GM12878 (cell line): ENCODE measurements at regions not wholly inside any gene's neighbourhood (a gene's known extent, or its start where the extent isn't known, plus 50 kb on each side); places are given as distances from the start of the nearest gene placed in this dataset.

ENCODE experiments used
- ATAC-seq: fragments of 200-7000 bp; cut with Tn5 transposase; 3 replicates; pipeline ENCODE4 v1.9.1; 2020; ENCODE audit warnings: mild to moderate bottlenecking, moderate library complexity
- BruUV-seq: library from RNA; stranded (reverse); fragments of 400-500 nt; replicated peaks from 2 replicates; lab custom pipeline; 2021; lab: Mats Ljungman, UMichigan
- CTCF ChIA-PET: fragments of 300-600 bp; sonication (Branson Sonifier 250); formaldehyde crosslinking; extraction: SDS; loops from one replicate; lab custom pipeline; 2021; ENCODE audit warnings: inconsistent platforms; lab: Yijun Ruan, JAX
- POLR2A ChIA-PET: fragments of 350-600 bp; formaldehyde crosslinking; extraction: SDS; loops from one replicate; lab custom pipeline; 2021; ENCODE audit warnings: inconsistent platforms; lab: Charles Lee
- RAD21 ChIA-PET: fragments of 300-600 bp; sonication (Branson Sonifier 250); formaldehyde crosslinking; loops from one replicate; lab custom pipeline; 2023; ENCODE audit warnings: antibody characterized with exemption; ENCODE audit not compliant: unreplicated experiment; lab: Charles Lee
- SMC1A ChIA-PET: fragments of 300-600 bp; sonication (Branson Sonifier 250); formaldehyde crosslinking; loops from one replicate; lab custom pipeline; 2023; ENCODE audit not compliant: unreplicated experiment, uncharacterized antibody; lab: Charles Lee
- DNase-seq: peaks from one replicate; pipeline ENCODE4 v3.0.0-alpha.2; 2011; ENCODE audit warnings: low read depth, low spot score
- FAIRE-seq: peaks from 3 replicates; lab custom pipeline; 2011; peaks lifted over from hg19 to GRCh38; lab: Jason Lieb, UNC
- H2AFZ ChIP-seq: 2 replicates; pipeline ENCODE4 v1.6.0; 2011; ENCODE audit warnings: low read depth, low read length, control low read depth; ENCODE audit not compliant: control insufficient read depth
- H3K27ac ChIP-seq: 2 replicates; pipeline ENCODE4 v1.5.1; 2011; ENCODE audit warnings: control low read depth; ENCODE audit not compliant: control insufficient read depth, insufficient read depth
- H3K27me3 ChIP-seq, 2 experiments: replicated peaks in 1 of 2; 2 replicates each; pipeline versions ENCODE4 v1.6.0 to v1.6.1; 2011; ENCODE audit warnings: low read length in 1 of 2; ENCODE audit not compliant: control insufficient read depth in 2 of 2, insufficient read depth in 2 of 2
- H3K36me3 ChIP-seq, 2 experiments: 2 replicates each; pipeline ENCODE4 v1.5.1; 2011; ENCODE audit warnings: low read length in 1 of 2; ENCODE audit not compliant: control insufficient read depth in 2 of 2, insufficient read depth in 2 of 2
- H3K4me1 ChIP-seq: 2 replicates; pipeline ENCODE4 v1.6.1; 2011; ENCODE audit warnings: mild to moderate bottlenecking, low read length, moderate library complexity, mixed read lengths; ENCODE audit not compliant: control insufficient read depth, insufficient read depth
- H3K4me2 ChIP-seq: 2 replicates; pipeline ENCODE4 v1.6.0; 2011; ENCODE audit warnings: control low read depth; ENCODE audit not compliant: control insufficient read depth, insufficient read depth
- H3K4me3 ChIP-seq: fragments of 200-600 bp; sonication (generic); 2 replicates; pipeline ENCODE4 v1.5.1; 2016
- H3K79me2 ChIP-seq: 2 replicates; pipeline ENCODE4 v1.6.0; 2011; ENCODE audit warnings: low read length; ENCODE audit not compliant: control insufficient read depth, insufficient read depth
- H3K9ac ChIP-seq: 2 replicates; pipeline ENCODE4 v1.8.0; 2011; ENCODE audit warnings: low read length, control low read depth, mixed read lengths; ENCODE audit not compliant: control insufficient read depth, insufficient read depth
- H3K9me3 ChIP-seq: replicated peaks from 3 replicates; pipeline ENCODE4 v1.5.1; 2011; ENCODE audit warnings: mild to moderate bottlenecking, low read length; ENCODE audit not compliant: control insufficient read depth, insufficient read depth
- H4K20me1 ChIP-seq: 2 replicates; pipeline ENCODE4 v1.6.0; 2011; ENCODE audit not compliant: control insufficient read depth, insufficient read depth
- ESRRA ChIP-seq: IDR thresholded peaks from 2 replicates; pipeline ENCODE4 v1.6.1; 2012; ENCODE audit warnings: mild to moderate bottlenecking, low read length, improper control_type of control experiment
- ETV6 ChIP-seq, 2 experiments: fragments of 450-650 bp in 1 of 2; IDR thresholded peaks in 1 of 2; conservative IDR thresholded peaks in 1 of 2; 2 replicates each; pipeline ENCODE4 v1.6.1; 2014; ENCODE audit warnings: antibody characterized with exemption in 1 of 2, borderline replicate concordance in 1 of 2, low read depth in 1 of 2, mild to moderate bottlenecking in 1 of 2, moderate library complexity in 1 of 2
- JUNB ChIP-seq: IDR thresholded peaks from 2 replicates; pipeline ENCODE4 v1.6.1; 2016; ENCODE audit warnings: antibody characterized with exemption, mild to moderate bottlenecking
- MYB ChIP-seq: fragments of 150-350 bp; IDR thresholded peaks from 2 replicates; pipeline ENCODE4 v1.6.1; 2014; ENCODE audit warnings: mild to moderate bottlenecking, low read depth, low read length, borderline replicate concordance
- PAX5 ChIP-seq: IDR thresholded peaks from 2 replicates; pipeline ENCODE4 v1.6.1; 2011; ENCODE audit warnings: low read depth, low read length, borderline replicate concordance
- PAX8 ChIP-seq: fragments of 450-650 bp; IDR thresholded peaks from 2 replicates; pipeline ENCODE4 v1.6.1; 2017; ENCODE audit warnings: mild to moderate bottlenecking, moderate library complexity
- RELA ChIP-seq: fragments of 450-650 bp; IDR thresholded peaks from 2 replicates; pipeline ENCODE4 v1.8.0; 2014; ENCODE audit warnings: borderline replicate concordance; ENCODE audit not compliant: partially characterized antibody
- SMC3 ChIP-seq: IDR thresholded peaks from 2 replicates; pipeline ENCODE4 v1.6.1; 2011; ENCODE audit warnings: low read length, improper control_type of control experiment, borderline replicate concordance
- SREBF2 ChIP-seq: IDR thresholded peaks from 2 replicates; pipeline ENCODE4 v1.6.1; 2012; ENCODE audit warnings: mild to moderate bottlenecking, low read length
- STAT3 ChIP-seq: IDR thresholded peaks from 2 replicates; pipeline ENCODE4 v1.6.1; 2011; ENCODE audit warnings: low read depth, low read length, improper control_type of control experiment
- WGBS: methylation state at CpG from one replicate; pipeline ENCODE4 v1.1.6; 2016; ENCODE audit warnings: low lambda C conversion rate; ENCODE audit not compliant: insufficient replicate concordance, insufficient coverage; ENCODE audit errors: missing lambda C conversion rate; 5-methylcytosine and 5-hydroxymethylcytosine counted together
- in situ Hi-C: fragments of 300-500 bp; cut with MboI; formaldehyde crosslinking; loops from 9 replicates; pipeline ENCODE4 v1.14.3; 2018; ENCODE audit warnings: mixed read lengths
- intact Hi-C: fragments of 100-400 bp; cut with micrococcal nuclease; formaldehyde crosslinking; loops from one replicate; pipeline ENCODE4 v1.14.2; 2022; ENCODE audit not compliant: unreplicated experiment
- TF ChIP-seq, protein P1 (sequence below): fragments of 450-650 bp; IDR thresholded peaks from 2 replicates; pipeline ENCODE4 v1.6.1; 2018; ENCODE audit warnings: mild to moderate bottlenecking, low read depth, moderate library complexity; ENCODE audit not compliant: partially characterized antibody
- TF ChIP-seq, protein P2 (sequence below): IDR thresholded peaks from 2 replicates; pipeline ENCODE4 v1.6.1; 2012; ENCODE audit warnings: low read length, inconsistent platforms

DNA sequence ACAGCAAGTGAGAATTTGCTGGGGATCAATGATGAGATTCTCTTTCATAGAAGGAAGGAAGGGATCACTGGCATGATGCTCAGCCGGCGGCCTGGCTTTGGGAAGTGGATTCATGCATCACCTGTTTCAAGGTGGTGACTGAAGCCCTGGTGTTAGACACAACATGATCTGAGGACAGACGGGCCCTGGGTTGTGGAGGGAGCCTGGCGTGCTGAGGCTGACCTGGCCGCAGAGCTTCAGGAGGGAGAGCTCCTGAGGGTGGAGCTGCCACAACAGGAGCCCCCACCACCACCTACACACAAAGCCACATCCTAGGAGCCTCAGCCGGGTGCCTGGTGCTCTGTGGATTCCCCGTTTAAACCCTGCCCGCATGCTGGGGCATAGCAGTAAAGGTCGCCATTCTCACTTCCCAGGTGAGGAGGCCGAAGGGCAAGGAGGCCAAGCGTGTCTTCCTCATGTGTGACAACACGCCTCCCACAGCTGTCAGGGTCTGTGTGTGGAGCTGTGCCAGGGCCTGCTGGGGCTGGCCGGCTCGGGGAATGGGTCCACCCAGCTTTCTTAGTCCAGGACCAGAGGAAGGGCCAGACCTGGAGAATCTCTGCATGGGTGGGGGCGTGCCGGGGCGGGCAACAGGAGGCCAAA is 107.0 kb downstream of the ERMARD start:
- RAD21 ChIA-PET: no interaction called here
- CTCF ChIA-PET: interaction anchor here (0.6 to 0.9 kb wide), 2 partner anchors 26 to 385 kb away, joined by 3 to 4 read pairs; no protein-coding TSS in a partner anchor

DNA sequence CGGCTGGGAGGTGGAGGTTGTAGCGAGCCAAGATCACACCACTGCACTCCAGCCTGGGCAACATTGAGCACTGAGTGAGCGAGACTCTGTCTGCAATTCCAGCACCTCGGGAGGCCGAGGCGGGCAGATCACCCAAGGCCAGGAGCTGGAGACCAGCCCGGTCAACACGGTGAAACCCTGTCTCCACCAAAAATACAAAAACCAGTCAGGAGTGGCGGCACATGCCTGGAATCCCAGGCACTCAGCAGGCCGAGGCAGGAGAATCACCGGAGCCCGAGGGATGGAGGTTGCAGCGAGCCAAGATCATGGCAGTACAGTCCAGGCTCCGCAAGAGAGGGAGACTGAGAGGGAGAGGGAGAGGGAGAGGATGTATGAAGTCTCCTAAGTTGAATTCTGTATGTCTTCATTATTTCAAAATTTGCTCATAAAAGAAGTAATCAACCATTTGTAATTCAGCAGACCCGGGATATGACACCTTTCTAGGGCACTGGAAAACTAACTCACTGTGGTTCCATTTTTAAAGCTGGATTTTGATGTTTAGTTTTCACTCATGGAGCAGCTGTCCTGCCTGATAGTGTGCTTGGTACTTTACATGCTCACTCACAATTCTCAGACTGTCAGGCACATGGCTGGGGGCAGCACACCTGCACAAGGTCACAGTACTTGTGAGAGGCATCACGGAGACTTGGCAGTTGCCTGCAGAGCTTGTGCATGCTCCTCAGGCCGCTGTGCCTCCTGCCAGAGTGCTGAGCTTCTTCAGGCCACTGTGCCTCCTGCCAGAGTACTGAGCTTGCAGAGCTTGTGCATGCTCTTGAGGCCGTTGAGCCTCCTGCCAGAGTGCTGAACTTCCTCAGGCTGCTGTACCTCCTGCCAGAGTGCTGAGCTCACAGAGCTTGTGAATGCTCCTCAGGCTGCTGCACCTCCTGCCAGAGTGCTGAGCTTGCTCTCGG is 106.2 kb downstream of the ERMARD start:
- H2AFZ ChIP-seq: no peak overlapping the region
- no peaks in the 10 kb centered on the region for H3K4me1 ChIP-seq
- ChIA-PET POLR2A (no interaction called here), CTCF (interaction anchor here (0.6 to 0.9 kb wide), 2 partner anchors 26 to 384 kb away, joined by 3 to 4 read pairs; no protein-coding TSS in a partner anchor), SMC1A (no interaction called here), RAD21 (no interaction called here)
- H3K79me2 ChIP-seq: no peaks in the 10 kb centered on the region
- no peak for FAIRE-seq
- no peak for DNase-seq
- H3K4me2 ChIP-seq: no peak overlapping the region
- no TSS peak for BruUV-seq
- no peak overlapping the region for H3K4me3 ChIP-seq
- H4K20me1 ChIP-seq: no peaks in the 10 kb centered on the region
- no peaks in the 10 kb centered on the region for H3K27me3 ChIP-seq
- no peaks in the 10 kb centered on the region; the same call in 2 of the 3 replicates for H3K9me3 ChIP-seq
- H3K36me3 ChIP-seq: no peaks in the 10 kb centered on the region
- TF ChIP-seq, protein P1, sequence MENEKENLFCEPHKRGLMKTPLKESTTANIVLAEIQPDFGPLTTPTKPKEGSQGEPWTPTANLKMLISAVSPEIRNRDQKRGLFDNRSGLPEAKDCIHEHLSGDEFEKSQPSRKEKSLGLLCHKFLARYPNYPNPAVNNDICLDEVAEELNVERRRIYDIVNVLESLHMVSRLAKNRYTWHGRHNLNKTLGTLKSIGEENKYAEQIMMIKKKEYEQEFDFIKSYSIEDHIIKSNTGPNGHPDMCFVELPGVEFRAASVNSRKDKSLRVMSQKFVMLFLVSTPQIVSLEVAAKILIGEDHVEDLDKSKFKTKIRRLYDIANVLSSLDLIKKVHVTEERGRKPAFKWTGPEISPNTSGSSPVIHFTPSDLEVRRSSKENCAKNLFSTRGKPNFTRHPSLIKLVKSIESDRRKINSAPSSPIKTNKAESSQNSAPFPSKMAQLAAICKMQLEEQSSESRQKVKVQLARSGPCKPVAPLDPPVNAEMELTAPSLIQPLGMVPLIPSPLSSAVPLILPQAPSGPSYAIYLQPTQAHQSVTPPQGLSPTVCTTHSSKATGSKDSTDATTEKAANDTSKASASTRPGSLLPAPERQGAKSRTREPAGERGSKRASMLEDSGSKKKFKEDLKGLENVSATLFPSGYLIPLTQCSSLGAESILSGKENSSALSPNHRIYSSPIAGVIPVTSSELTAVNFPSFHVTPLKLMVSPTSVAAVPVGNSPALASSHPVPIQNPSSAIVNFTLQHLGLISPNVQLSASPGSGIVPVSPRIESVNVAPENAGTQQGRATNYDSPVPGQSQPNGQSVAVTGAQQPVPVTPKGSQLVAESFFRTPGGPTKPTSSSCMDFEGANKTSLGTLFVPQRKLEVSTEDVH: no peak
- TF ChIP-seq ETV6 (conservative IDR thresholded peaks at IDR 0.05 in 1 of 2, IDR thresholded peaks at IDR 0.05 in 1 of 2; ENCODE audit: borderline replicate concordance in 1 of 2, low read depth in 1 of 2): no peak
- no peak for TF ChIP-seq PAX8
- no peak for TF ChIP-seq PAX5
- TF ChIP-seq SMC3: no peak
- TF ChIP-seq ESRRA: no peak
- TF ChIP-seq STAT3: no peak
- TF ChIP-seq SREBF2: no peak
- TF ChIP-seq JUNB: no peak
- TF ChIP-seq, protein P2, sequence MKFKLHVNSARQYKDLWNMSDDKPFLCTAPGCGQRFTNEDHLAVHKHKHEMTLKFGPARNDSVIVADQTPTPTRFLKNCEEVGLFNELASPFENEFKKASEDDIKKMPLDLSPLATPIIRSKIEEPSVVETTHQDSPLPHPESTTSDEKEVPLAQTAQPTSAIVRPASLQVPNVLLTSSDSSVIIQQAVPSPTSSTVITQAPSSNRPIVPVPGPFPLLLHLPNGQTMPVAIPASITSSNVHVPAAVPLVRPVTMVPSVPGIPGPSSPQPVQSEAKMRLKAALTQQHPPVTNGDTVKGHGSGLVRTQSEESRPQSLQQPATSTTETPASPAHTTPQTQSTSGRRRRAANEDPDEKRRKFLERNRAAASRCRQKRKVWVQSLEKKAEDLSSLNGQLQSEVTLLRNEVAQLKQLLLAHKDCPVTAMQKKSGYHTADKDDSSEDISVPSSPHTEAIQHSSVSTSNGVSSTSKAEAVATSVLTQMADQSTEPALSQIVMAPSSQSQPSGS: no peak
- TF ChIP-seq RELA: no peak
- intact Hi-C loops (no loop called here), in situ Hi-C loops (no loop called here)
- ATAC-seq: no peak
- no peak overlapping the region for H3K9ac ChIP-seq
- WGBS: 42% methylated on average over 19 of the region's 19 CpGs
- H3K27ac ChIP-seq: no peak overlapping the region

More for the DNA sequence above, 107.0 kb downstream of the ERMARD start:
- Histone ChIP-seq H3K4me1 (no peaks in the 10 kb centered on the region), H3K4me3 (no peak overlapping the region), H3K79me2 (no peaks in the 10 kb centered on the region), H3K9me3 (no peaks in the 10 kb centered on the region; the same call in 2 of the 3 replicates), H2AFZ (no peak overlapping the region), H4K20me1 (no peaks in the 10 kb centered on the region), H3K27me3 (no peaks in the 10 kb centered on the region), H3K36me3 (no peaks in the 10 kb centered on the region), H3K9ac (no peak overlapping the region), H3K27ac (no peak overlapping the region), H3K4me2 (no peak overlapping the region)
- FAIRE-seq (no peak), DNase-seq (no peak), ATAC-seq (no peak)
- BruUV-seq: no TSS peak
- ChIA-PET SMC1A (no interaction called here), POLR2A (no interaction called here)
- in situ Hi-C loops (no loop called here), intact Hi-C loops (no loop called here)
- WGBS: 60% methylated on average over 17 of the region's 17 CpGs
- TF ChIP-seq MYB: no peak
